Mesothelial cell of epicardium (in vitro differentiated cells): ENCODE measurements at regions not wholly inside any gene's neighbourhood (a gene's known extent, or its start where the extent isn't known, plus 50 kb on each side); places are given as distances from the start of the nearest gene placed in this dataset.

Experiments used
- DNase-seq, 2 experiments: peaks; one replicate each; pipeline ENCODE4 v3.0.0; 2021; ENCODE audit warnings: low spot score in 2 of 2; ENCODE audit not compliant: unreplicated experiment in 2 of 2
- H3K27ac Mint-ChIP-seq: 2 replicates; pipeline ENCODE4 v1.8.0; 2021; ENCODE audit warnings: mixed read lengths
- H3K27me3 Mint-ChIP-seq: 2 replicates; pipeline ENCODE4 v1.8.0; 2021; ENCODE audit warnings: low read depth, mixed read lengths
- H3K36me3 Mint-ChIP-seq: 2 replicates; pipeline ENCODE4 v1.8.0; 2021; ENCODE audit warnings: mixed read lengths
- H3K4me1 Mint-ChIP-seq: 2 replicates; pipeline ENCODE4 v1.8.0; 2021; ENCODE audit warnings: mixed read lengths
- H3K4me3 Mint-ChIP-seq: 2 replicates; pipeline ENCODE4 v1.8.0; 2021; ENCODE audit warnings: mild to moderate bottlenecking, moderate library complexity, mixed read lengths
- H3K9me3 Mint-ChIP-seq: 2 replicates; pipeline ENCODE4 v1.8.0; 2021; ENCODE audit warnings: mixed read lengths
- TF ChIP-seq, protein P1 (sequence below): fragments of 200-600 bp; sonication (generic); IDR thresholded peaks from one replicate; pipeline ENCODE4 v1.5.0; 2021; ENCODE audit warnings: antibody characterized with exemption; ENCODE audit not compliant: unreplicated experiment

DNA sequence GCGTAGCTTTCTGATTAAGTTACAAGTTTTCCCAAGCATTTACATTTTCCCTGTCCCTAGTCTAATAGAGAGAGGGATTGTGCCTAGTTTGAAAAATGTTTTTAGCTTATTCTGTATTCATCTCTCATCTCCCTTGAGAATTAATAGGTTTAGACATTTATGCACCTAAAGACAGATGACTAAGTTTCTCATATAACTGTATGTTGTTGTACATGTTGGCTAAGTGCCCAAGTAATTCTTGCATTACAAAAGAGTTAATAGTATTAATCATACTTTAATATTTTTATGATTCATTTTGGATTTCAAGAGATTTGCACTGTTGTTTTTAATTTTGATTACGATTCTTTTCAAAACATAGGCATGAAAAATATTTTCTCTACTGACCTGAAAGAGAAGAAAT, 109.0 kb upstream of the TBL1XR1 start:
- no peak overlapping the region for H3K4me3 Mint-ChIP-seq
- TF ChIP-seq, protein P1, sequence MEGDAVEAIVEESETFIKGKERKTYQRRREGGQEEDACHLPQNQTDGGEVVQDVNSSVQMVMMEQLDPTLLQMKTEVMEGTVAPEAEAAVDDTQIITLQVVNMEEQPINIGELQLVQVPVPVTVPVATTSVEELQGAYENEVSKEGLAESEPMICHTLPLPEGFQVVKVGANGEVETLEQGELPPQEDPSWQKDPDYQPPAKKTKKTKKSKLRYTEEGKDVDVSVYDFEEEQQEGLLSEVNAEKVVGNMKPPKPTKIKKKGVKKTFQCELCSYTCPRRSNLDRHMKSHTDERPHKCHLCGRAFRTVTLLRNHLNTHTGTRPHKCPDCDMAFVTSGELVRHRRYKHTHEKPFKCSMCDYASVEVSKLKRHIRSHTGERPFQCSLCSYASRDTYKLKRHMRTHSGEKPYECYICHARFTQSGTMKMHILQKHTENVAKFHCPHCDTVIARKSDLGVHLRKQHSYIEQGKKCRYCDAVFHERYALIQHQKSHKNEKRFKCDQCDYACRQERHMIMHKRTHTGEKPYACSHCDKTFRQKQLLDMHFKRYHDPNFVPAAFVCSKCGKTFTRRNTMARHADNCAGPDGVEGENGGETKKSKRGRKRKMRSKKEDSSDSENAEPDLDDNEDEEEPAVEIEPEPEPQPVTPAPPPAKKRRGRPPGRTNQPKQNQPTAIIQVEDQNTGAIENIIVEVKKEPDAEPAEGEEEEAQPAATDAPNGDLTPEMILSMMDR, result no peak
- H3K36me3 Mint-ChIP-seq, result no peaks in the 10 kb centered on the region
- no peaks in the 10 kb centered on the region for H3K27me3 Mint-ChIP-seq
- DNase-seq, result no peak
- peaks cover 10% of the 10 kb centered on the region for H3K9me3 Mint-ChIP-seq
- H3K27ac Mint-ChIP-seq, result no peak overlapping the region
- H3K4me1 Mint-ChIP-seq, result peaks cover 9% of the 10 kb centered on the region

DNA sequence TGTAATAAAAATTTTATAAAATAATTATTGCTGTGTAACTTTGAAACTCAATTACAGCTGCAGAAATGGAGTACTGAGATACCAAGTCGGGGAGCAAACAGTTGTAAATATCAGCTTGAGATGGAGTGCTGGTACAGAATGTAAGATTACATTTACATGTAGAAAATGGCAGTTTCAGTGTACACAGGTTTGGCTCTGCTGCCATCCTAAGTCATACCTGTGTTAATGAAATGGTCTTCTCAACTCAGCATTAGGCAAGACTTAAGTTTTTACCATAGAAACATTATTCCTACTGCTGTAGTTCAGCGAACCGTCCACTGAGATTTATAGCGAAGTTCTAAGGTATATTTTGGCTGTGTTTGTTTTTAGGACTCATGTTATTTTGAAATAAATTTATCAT, 110.1 kb upstream of the TBL1XR1 start:
- TF ChIP-seq, protein P1, result no peak
- no peak overlapping the region for H3K4me3 Mint-ChIP-seq
- H3K9me3 Mint-ChIP-seq, result peaks cover 14% of the 10 kb centered on the region
- no peak overlapping the region for H3K27ac Mint-ChIP-seq
- H3K27me3 Mint-ChIP-seq, result no peaks in the 10 kb centered on the region
- no peak for DNase-seq
- no peaks in the 10 kb centered on the region for H3K36me3 Mint-ChIP-seq
- H3K4me1 Mint-ChIP-seq, result peaks cover 9% of the 10 kb centered on the region

DNA sequence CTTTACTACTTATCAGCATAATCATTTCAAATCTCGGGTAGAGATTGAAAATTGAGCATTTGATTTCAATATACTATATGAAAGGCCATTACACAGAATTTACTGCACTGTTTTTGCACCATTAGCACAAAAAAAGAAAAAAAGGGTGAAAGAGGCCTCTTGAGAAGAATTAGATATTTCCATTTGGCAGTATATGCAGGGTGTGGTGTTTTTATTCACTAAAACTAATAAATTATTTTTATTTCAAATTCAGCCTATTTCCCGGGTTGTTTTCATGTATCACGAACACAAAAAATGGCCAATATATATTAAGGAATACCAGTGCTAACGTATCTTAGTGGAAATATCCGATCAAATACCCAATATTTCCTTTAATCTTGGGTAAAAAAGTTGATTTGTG, 110.5 kb upstream of the TBL1XR1 start:
- Mint-ChIP-seq H3K36me3 (peaks cover 2% of the 10 kb centered on the region), H3K27me3 (no peaks in the 10 kb centered on the region), H3K27ac (no peak overlapping the region), H3K4me1 (peaks cover 9% of the 10 kb centered on the region), H3K9me3 (peaks cover 17% of the 10 kb centered on the region), H3K4me3 (no peak overlapping the region)
- TF ChIP-seq, protein P1, result no peak
- no peak for DNase-seq

DNA sequence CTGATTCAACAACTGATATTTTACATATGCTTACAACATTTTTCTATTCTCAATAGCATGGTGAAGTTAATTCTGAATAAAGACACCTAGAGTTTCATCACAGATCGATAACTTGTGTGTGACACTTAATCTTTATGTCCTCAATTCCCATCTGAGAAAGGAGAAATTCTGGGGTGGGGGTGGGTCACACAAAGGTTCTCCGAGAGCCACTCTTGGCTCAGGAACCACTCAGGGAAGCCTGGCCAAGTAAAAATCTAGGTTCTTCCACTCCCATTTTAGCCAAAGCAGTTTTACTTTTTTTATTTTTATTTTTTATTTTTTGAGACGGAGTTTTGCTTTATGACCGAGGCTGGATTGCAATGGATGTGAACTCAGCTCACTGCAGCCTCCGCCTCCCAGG, 111.0 kb upstream of the TBL1XR1 start:
- H3K27me3 Mint-ChIP-seq, result no peaks in the 10 kb centered on the region
- H3K36me3 Mint-ChIP-seq, result peaks cover 2% of the 10 kb centered on the region
- no peak overlapping the region for H3K4me3 Mint-ChIP-seq
- H3K9me3 Mint-ChIP-seq, result peaks cover 17% of the 10 kb centered on the region
- TF ChIP-seq, protein P1, result no peak
- no peak overlapping the region for H3K27ac Mint-ChIP-seq
- DNase-seq, result no peak
- peaks cover 9% of the 10 kb centered on the region for H3K4me1 Mint-ChIP-seq

DNA sequence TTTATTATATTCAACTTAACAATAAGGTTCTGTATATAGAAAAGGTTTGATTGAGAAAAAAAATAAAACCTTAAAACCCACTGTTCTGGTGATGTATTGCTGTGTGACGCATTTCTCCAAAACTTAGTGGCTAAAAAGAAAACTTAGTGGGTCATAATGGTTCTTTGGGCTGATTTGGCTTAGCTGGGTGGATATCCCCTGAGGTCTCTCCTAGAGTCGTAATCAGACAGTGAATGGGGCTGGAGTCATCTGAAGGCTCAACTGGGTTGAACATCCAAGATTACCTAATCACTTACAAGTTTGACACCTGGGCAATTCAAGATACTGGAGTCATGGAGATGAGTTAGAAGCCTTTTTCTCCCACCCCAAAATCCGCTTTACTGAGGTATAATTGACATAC, 111.6 kb upstream of the TBL1XR1 start:
- no peak for DNase-seq
- Mint-ChIP-seq H3K4me3 (no peak overlapping the region), H3K36me3 (peaks cover 2% of the 10 kb centered on the region), H3K27ac (no peak overlapping the region), H3K27me3 (no peaks in the 10 kb centered on the region), H3K9me3 (peaks cover 17% of the 10 kb centered on the region), H3K4me1 (peaks cover 9% of the 10 kb centered on the region)
- TF ChIP-seq, protein P1, result no peak

DNA sequence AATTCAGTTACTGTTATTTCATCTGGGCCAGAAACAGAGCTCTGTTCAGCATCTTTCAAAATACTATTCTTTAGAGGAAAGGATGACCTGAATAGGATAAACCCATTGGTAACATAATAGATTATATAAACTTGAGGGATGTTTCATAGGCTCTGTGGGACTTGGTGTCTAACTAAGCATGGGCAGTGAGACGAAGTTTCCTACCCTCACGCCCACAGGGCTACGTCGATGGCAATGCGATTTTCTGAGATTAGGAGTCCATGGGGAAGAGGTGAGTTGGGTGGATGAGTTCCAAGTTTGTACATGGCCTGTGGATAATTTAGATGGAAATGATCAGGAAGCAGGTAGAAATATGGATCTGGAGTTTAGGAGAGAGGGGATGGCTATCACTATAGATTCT, 115.2 kb upstream of the TBL1XR1 start:
- H3K36me3 Mint-ChIP-seq, result peaks cover 2% of the 10 kb centered on the region
- no peaks in the 10 kb centered on the region for H3K4me1 Mint-ChIP-seq
- H3K27ac Mint-ChIP-seq, result no peak overlapping the region
- H3K9me3 Mint-ChIP-seq, result peaks cover 17% of the 10 kb centered on the region
- DNase-seq, result no peak
- TF ChIP-seq, protein P1, result no peak
- no peaks in the 10 kb centered on the region for H3K27me3 Mint-ChIP-seq
- H3K4me3 Mint-ChIP-seq, result no peak overlapping the region
